Skin of body (tissue), 2 donors: ENCODE measurements at regions not wholly inside any gene's neighbourhood (a gene's known extent, or its start where the extent isn't known, plus 50 kb on each side); places are given as distances from the start of the nearest gene placed in this dataset. TPM values are rescaled to one million over a fixed set of nuclear protein-coding genes. Genes with fewer than 3 reads are reported as not detected.

ENCODE experiments used
- DNase-seq: peaks from one replicate; lab custom pipeline; 2025; lab: John Stamatoyannopoulos, UW
- small RNA-seq: library from RNA; depleted of rRNA; stranded (forward); fragments of <200 nt; gene quantifications from one replicate; pipeline ENCODE3, GENCODE V24; 2014; ENCODE audit warnings: low replicate concordance

DNA sequence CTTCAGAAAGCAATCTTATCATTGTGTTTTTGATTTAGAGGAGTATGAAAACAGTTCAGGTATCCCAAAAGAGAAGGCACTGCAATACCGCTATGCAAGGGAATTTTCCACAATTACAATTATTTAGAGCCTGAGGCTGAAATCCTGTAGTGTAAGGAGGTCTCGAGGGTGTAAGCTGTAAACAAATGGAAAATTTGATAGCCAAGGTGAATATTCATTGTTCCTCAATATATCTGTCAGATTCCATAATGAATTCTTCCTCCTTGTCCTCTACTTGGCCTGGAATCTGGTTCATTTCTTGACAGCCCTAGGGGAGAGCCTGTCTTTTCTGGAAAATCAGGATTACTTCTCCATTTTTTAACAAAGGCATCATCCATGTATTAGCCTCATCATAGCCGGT is 63.1 kb upstream of the SMARCA2 start:
- no peak for DNase-seq

- DNase-seq, result no peak
These were observed 60.9 kb upstream of the SMARCA2 start for GRCh38 chr9:1954238-1954637.

DNA sequence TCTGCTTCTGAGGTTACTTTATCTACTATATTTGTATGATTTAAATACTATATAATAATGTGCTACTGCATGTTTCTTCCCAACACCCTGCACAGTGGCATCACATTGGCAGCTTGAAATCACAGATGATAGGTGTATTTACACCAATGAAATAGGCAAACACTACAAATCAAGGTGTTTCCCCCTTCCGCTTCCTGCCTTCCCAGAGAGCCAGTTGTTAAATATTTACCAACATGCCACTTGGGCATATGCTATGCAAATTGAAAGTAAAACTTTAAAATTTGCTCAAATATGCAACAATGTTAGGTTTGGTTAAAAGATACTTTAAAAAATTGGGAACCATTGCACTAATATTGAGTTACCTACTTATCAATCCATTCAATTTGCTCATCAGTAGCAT is 58.2 kb upstream of the SMARCA2 start:
- DNase-seq, result no peak

GRCh38 chr9:1957856-1958255 is 57.3 kb upstream of the SMARCA2 start:
- no peak for DNase-seq

GRCh38 chr9:1959371-1959770 is 55.8 kb upstream of the SMARCA2 start:
- DNase-seq, result no peak

- DNase-seq, result peak; percentile 73
These were observed 54.7 kb upstream of the SMARCA2 start for GRCh38 chr9:1960342-1961042.

GRCh38 chr9:1962122-1962521 is 53.0 kb upstream of the SMARCA2 start:
- DNase-seq, result peak; percentile 65

DNA sequence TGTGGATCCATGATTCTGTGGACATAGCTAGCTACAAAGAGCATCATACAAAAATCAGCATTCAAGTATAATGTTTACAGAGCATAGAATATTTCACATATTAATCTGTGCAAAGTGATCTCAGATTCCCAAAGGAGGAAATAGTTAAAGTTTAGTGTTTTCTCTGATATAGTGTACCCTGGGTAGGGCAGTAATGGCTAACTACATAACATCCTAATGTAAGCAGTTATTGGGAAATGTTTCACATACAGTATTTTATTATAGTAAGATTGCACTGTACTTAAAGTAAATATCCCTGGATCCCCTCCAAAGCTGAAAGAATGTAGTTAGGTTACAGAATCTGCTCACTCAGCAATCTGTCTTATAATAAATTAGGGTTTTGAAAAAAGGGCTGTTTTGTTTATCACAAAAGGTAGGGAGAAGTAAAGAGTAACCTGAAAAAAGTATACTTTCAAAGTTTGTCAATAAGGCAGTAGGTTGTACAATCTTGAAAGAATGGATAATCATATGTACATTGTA is 52.5 kb upstream of the SMARCA2 start:
- no peak for DNase-seq

GRCh38 chr9:1964093-1964492 is 51.1 kb upstream of the SMARCA2 start:
- peak; percentile 13 for DNase-seq

Small RNA genes lying in the stretch of these regions (small RNA-seq; reads per million reads assigned to genes)
- gene RNA5SP279, result not detected
